ENCODE measurements at regions not wholly inside any gene's neighbourhood (a gene's known extent, or its start where the extent isn't known, plus 50 kb on each side); places are given as distances from the start of the nearest gene placed in this dataset.

GRCh38 chr3:194275291-194275690, 75.8 kb downstream of the CPN2 start:
- TF ChIP-seq, protein P1, sequence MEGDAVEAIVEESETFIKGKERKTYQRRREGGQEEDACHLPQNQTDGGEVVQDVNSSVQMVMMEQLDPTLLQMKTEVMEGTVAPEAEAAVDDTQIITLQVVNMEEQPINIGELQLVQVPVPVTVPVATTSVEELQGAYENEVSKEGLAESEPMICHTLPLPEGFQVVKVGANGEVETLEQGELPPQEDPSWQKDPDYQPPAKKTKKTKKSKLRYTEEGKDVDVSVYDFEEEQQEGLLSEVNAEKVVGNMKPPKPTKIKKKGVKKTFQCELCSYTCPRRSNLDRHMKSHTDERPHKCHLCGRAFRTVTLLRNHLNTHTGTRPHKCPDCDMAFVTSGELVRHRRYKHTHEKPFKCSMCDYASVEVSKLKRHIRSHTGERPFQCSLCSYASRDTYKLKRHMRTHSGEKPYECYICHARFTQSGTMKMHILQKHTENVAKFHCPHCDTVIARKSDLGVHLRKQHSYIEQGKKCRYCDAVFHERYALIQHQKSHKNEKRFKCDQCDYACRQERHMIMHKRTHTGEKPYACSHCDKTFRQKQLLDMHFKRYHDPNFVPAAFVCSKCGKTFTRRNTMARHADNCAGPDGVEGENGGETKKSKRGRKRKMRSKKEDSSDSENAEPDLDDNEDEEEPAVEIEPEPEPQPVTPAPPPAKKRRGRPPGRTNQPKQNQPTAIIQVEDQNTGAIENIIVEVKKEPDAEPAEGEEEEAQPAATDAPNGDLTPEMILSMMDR (IDR thresholded peaks at IDR 0.05; ENCODE audit: low read depth, low read length), result no peak
- TF ChIP-seq EZH2phosphoT487 (IDR thresholded peaks at IDR 0.05; ENCODE audit: low read depth), result no peak
